IPS-NIHi7 (cell line): ENCODE measurements at regions not wholly inside any gene's neighbourhood (a gene's known extent, or its start where the extent isn't known, plus 50 kb on each side); places are given as distances from the start of the nearest gene placed in this dataset.
"Not testable (repeated sequence)": the region's sequence is repeated elsewhere in the genome, so short reads cannot be mapped to it uniquely, and the experiment has no call there.

Experiments used
- DNase-seq: peaks from one replicate; pipeline ENCODE4 v3.0.0; 2012; ENCODE audit warnings: mixed read lengths; ENCODE audit errors: extremely low spot score

DNA sequence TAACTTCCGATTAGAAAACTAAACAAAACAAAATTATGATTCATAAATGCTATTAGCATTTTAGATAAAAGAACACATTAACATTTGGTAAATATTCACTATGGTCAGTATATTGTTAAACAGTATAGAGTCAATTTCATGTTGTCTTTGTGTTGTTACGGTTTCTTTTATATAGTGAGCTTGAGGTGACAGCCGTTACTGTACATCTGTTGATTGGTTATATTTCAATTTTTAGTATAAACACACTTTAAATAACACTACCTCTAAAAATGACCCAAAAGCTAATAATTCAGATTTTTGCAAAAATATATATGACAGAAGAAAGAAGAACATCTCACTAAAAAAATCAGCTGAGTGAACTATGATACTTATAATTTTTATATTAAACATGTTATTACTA lies 249.0 kb upstream of the LUZP2 start:
- DNase-seq, result no peak

GRCh38 chr11:24249921-24250320 lies 246.9 kb upstream of the LUZP2 start:
- DNase-seq, result no peak

- DNase-seq, result no peak
These were observed 243.6 kb upstream of the LUZP2 start for GRCh38 chr11:24253237-24253760.

DNA sequence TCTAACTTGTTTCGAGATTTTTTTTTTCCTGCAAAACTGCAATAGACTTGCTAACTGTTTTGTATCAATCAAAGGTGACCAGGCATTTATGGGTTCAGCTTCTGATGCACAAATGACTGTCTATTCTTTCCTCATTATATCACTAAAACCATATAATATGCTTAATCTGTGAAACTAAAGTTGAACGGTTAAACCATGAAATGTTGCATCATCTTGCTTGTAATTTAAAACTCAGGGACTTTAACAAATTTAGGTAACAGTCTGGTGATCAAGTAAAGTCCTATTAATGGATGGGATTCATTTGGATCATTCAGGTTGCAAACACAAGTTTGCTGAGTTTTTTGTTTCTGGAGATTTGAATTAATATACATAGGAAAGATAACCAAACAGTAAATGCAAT lies 232.0 kb upstream of the LUZP2 start:
- DNase-seq, result no peak

DNA sequence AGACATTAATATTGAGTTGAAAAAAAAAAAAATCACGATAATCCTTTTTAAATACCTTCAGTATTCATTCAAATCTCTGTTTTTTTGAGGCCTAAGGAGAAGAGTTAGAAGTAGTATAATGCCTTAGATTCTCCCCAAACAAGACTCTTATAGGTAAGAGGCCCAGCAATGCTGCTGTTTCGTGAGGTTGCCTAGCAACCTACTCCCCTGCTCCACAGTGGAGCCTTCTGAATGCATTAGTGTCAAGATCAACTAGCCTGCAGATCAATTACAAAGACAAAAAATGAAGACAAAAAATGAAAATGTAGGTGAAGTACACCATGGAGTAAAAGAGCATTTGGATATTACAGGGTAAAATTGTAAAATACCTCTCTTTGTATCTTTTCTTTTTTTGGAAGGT lies 229.8 kb upstream of the LUZP2 start:
- DNase-seq, result peak; percentile 6

- DNase-seq, result no peak
These were observed 225.1 kb upstream of the LUZP2 start for GRCh38 chr11:24271798-24272197.

- DNase-seq, result not testable (repeated sequence)
These were observed 222.6 kb upstream of the LUZP2 start for GRCh38 chr11:24274214-24274781.

DNA sequence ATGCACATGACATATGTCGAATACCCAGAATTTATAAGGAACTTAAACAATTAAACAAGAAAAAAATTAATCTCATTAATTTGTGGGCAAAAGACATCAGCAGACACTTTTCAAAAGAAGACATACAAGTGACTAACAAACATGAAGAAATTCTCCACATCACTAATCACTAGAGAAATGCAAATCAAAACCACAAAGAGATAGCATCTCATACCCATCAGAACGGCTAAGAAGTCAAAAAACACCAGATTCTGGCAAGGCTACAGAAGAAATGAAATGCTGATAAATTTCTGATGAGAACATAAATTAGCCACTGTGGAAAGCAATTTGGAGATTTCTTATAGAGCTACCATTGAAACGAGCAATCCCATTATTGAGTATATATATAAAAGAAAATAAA lies 210.6 kb upstream of the LUZP2 start:
- DNase-seq, result no peak

GRCh38 chr11:24289301-24289700 lies 207.6 kb upstream of the LUZP2 start:
- no peak for DNase-seq

GRCh38 chr11:24293964-24294363 lies 202.9 kb upstream of the LUZP2 start:
- DNase-seq, result no peak

DNA sequence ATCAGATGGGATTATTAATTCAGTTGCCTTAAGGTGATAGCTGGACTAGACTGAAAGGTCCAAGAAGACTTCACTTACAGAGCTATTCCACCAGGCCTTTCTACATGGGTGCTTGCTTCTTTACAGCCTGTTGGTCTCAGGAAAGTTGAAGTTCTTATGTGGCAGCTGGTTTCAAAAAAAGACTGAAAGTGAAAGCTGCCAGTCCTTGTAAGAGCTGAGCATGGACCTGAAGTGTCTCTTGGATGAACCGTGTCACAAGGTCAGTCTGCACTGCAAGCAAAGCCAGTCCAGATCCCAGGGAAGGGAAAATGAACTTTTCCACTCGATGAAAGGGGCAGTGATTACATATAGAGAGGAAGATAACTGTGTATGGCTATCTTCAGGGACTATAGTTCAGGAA lies 201.5 kb upstream of the LUZP2 start:
- DNase-seq, result no peak

GRCh38 chr11:24297461-24297860 lies 199.4 kb upstream of the LUZP2 start:
- DNase-seq, result no peak

- no peak for DNase-seq
These were observed 198.7 kb upstream of the LUZP2 start for GRCh38 chr11:24298146-24298545.

DNA sequence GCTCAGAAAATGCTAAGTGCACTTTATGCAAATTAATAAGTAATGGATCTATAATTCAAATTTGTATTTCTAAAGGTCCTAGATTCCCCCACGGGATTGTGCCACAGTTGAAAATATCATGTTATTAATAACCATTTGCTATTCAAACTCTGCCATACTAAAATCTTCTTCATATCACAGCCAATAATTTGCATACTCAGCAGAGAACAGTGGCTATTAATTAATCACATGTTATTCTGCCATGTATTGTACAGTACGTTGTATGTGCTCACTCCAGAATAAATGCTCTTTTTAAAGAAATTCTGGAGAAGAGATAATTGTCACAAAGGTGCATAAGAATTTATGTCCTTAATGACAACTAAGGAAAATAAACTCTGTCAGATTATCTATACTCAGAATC lies 184.9 kb upstream of the LUZP2 start:
- no peak for DNase-seq

- DNase-seq, result no peak
These were observed 184.2 kb upstream of the LUZP2 start for GRCh38 chr11:24312464-24313238.

DNA sequence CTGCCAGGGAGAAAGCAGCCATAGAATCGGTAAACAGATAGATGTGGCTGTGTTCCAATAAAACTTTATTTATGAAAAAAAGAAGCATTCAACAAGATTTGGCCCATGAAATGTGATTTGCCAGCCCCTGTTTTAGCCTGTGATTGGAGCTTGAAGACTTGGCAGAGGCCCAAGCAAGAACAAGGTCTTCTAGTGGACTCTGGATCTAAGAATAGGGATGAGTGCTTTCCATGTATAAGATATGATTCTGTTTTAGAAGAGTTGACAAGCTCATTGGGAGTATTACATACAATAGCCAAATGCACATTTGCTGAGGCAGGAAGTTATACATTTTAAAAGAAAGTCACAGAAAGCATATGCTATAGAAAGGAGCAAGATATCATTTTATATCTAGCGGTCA lies 175.6 kb upstream of the LUZP2 start:
- DNase-seq, result no peak

GRCh38 chr11:24324211-24324610 lies 172.6 kb upstream of the LUZP2 start:
- DNase-seq, result no peak

- no peak for DNase-seq
These were observed 152.6 kb upstream of the LUZP2 start for GRCh38 chr11:24344222-24344621.

DNA sequence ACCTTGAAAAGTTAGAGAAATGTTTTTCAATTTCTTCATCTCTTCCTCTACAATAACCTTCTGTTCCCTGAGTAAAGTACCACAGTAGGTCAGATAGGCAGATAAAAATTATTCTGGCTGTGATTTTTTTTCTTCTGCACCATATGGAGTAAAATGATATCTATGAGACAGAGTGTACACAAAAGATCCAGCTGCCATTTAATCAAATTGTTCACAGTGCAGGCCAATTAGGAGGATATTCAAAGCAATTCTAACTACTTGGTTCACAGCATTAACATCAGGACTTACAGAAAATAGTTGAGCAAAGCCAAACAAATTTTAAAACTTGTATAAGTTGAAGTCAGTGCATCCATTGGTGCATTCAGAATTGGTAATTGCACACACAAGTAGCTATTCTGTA lies 147.9 kb upstream of the LUZP2 start:
- no peak for DNase-seq

DNA sequence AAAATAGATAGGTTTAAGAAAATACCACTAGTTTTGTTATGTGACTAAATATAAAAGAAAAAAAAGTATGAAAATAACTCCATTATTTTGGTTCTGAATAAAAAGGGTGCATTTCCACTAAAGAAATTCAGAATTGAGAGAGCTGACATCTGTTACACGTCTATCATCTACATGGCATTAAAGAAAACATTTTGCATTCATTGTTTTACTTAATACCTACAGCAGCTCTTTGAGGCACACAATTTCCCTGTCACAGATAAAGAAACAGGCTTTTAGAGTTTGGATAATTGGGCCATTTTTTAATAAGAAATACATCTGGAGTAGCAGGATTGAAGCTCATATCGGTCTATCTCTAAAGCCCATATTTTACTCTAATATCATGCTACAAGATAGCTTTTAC lies 145.7 kb upstream of the LUZP2 start:
- DNase-seq, result no peak

DNA sequence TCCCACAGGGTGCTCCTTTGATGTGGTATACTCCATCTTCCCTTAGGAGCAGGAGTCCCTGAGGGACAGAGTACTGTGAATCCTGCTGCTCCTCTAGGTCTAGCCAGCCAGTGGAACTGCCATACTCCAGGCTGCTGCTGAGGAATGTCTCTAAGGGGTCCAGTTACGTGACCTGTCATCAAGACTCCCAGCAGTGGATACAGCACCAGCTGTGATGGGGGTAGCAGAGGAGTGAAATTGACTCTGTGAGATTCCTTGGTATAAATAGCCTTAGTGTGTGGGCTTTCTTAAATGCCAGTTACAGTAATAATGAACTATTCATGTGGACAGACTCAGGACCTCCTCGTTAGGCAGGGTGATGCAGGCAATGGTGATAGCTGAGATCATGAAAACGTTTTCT lies 140.4 kb upstream of the LUZP2 start:
- no peak for DNase-seq

- DNase-seq, result no peak
These were observed 139.0 kb upstream of the LUZP2 start for GRCh38 chr11:24357620-24358410.

- DNase-seq, result no peak
These were observed 124.4 kb upstream of the LUZP2 start for GRCh38 chr11:24372491-24372890.
